ENCODE measurements at regions not wholly inside any gene's neighbourhood (a gene's known extent, or its start where the extent isn't known, plus 50 kb on each side); places are given as distances from the start of the nearest gene placed in this dataset.
"Not testable (repeated sequence)": the region's sequence is repeated elsewhere in the genome, so short reads cannot be mapped to it uniquely, and the experiment has no call there.

- DNase-seq, result no peak
Observed at GRCh38 chr3:153032891-153033290, 129.1 kb upstream of the RAP2B start.

DNA sequence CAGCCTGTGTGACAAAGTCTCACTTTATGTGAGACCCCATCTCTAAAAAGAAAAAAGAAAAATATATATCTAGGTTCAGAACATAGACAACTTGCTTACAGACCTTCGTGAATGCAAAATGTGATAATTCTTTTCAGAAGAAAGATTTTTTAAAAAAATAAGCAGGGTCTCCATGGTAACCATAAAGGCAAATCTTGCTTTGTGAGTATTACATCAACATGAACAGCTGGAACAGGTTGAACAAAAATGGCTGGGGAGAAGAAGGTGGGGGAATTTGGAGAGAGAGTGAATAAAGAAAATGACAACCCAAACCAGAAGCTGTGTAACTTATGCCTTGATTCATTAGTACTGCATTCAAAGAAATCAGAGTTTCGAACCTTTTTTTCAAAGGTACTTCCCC, 125.2 kb upstream of the RAP2B start:
- no peak for DNase-seq

DNA sequence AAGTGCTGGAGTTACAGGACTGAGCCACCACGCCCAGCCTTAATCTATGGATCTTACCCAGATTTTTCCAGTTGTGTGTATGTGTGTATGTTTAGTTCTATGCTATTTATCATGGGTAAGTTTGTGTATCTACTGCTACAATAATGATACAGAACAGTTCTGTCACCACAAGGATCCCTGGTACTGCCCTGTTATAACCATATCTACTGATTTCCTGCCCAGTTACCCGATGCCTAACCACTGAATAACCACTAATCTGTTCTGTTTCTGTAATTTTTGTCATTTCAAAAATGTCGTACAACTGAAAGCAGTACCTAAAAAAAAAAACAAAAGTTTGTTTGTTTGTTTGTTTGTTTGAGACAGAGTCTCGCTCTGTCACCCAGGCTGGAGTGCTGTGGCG, 123.7 kb upstream of the RAP2B start:
- no peak for DNase-seq

DNA sequence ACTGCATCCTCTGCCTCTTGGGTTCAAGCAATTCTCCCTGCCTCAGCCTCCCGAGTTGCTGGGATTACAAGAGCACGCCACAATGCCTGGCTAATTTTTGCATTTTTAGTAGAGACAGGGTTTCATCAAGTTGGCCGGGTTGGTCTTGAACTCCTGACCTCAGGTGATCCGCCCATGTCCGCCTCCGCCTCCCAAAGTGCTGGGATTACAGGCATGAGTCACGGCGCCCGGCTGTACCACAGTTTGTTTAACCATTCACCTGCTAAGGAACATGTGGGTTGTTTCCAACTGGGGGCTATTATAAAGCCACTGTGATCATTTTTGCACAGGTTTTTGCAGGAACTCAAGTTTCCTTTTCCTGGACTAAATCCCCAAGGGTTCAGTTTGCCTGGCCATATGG, 123.2 kb upstream of the RAP2B start:
- no peak for DNase-seq

GRCh38 chr3:153041181-153041580, 120.8 kb upstream of the RAP2B start:
- no peak for DNase-seq

DNA sequence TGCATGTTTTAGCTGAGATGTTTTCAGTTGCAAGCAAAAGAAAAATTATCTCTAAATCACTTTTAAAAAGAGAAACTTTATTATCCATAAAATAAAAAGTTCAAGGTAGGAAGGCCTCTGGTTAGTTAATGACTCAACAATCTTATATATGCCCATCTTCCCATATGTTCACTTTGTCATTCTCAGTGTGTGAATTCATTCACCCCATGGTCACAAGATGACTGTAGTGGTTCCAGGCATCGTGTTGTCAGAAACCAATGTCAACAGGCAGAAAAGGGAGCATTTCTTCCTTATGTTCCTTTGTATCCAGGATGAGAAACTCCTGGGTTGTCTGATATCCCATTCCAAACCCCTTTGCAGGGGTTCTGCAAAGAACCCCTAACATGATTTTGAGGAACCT, 119.9 kb upstream of the RAP2B start:
- DNase-seq, result no peak

DNA sequence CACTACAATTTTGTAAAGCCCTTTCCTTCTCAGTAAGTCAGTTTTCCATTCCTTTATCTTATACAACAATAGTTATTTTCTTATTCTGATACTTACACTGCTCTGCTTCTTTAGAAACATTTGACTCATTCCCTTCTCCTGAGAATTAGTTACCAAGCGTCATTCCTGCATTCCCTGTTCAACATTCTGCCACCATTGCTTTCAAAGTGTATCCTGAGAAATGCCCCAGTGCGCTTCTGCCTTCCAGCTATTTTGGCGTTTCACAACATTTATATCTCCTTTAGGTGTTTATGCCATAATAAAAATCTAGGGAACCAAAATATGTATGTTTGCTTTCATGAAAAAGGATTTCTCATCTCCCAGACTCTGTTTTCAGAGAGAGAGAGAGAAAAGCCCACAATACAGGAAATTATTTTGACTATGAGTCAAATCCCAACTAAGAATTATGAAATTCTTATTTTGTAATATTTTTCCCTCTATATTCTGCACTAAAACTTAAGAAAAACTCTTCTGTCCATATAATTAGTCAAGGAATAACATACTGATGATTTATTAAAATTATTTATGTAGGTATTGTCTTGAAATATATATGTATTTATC, 118.2 kb upstream of the RAP2B start:
- no peak for DNase-seq

GRCh38 chr3:153045150-153045549, 116.9 kb upstream of the RAP2B start:
- no peak for DNase-seq

DNA sequence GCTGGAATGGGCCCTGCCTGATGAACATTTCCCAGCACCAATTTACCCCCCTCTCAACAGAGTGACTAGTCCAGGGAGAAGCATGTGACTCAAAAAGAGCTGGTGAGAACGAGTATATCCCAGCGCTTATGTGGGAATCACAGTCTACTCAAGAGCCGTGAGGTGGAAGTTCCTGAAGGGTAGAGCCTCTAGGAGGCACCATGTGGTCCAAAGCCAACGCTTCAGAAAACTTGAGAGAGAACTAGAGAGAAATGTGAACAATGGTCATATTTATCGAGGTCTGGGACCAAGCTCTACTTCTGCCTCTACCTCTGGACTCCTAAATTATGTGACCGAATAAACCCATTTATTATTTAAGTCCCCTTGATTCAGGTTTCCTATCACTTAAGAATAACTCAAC, 111.0 kb upstream of the RAP2B start:
- DNase-seq, result no peak

GRCh38 chr3:153051427-153052095, 110.5 kb upstream of the RAP2B start:
- no peak for DNase-seq

GRCh38 chr3:153052096-153052460, 109.9 kb upstream of the RAP2B start:
- DNase-seq, result peak; percentile 5

- no peak for DNase-seq
Observed at GRCh38 chr3:153055217-153055616, 106.8 kb upstream of the RAP2B start.

- DNase-seq, result no peak
Observed at GRCh38 chr3:153055779-153056178, 106.2 kb upstream of the RAP2B start.

DNA sequence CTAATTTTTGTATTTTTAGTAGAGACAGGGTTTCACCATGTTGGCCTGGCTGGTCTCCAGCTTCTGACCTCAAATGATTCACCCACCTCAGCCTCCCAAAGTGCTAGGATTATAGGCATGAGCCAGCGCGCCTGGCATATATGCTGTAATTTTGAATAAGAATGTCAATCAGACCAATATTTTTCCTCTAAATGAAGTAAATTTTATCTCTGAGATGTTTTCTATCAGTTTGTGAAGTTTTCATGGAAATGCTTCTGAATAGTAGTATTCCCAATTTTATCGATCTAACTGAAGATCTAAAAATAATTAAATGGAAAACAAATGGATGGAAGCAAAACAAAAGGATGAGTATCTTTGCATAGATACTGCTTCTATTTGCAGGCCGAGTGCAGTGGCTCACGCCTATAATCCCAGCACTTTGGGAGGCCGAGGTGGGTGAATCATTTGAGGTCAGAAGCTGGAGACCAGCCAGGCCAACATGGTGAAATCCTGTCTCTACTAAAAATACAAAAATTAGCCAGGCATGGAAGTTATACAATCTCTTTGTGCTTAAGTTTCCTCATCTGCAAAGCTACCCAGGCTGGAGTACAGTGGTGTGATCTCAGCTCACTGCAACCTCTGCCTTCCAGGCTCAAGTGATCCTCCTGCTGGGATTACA, 103.9 kb upstream of the RAP2B start:
- not testable (repeated sequence) for DNase-seq

GRCh38 chr3:153060346-153060745, 101.7 kb upstream of the RAP2B start:
- DNase-seq, result no peak

DNA sequence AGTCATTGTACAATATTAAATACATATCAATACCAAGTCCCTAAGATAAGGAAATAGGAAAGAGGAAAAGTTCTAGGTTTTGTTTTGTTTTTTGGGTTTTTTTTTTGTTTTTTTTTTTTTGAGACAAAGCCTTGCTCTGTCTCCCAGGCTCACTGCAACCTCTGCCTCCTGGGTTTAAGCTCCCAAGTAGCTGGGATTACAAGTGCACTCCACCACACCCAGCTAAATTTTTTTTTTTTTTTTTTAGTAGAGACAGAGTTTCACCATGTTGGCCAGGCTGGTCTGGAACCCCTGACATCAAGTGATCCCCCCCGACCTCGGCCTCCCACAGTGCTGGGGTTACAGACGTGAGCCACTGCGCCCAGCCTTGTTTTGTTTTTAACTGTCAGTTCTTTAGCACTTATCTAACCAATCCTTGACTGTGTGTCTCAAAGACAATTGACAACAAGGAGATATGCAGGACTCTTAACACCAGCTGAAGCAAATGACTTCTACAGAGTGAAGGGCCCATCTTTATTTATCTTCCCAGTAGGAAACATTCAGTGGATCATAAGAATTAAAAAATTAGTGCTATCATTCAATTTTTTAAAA, 100.0 kb upstream of the RAP2B start:
- DNase-seq, result no peak

- no peak for DNase-seq
Observed at GRCh38 chr3:153063337-153063736, 98.7 kb upstream of the RAP2B start.

DNA sequence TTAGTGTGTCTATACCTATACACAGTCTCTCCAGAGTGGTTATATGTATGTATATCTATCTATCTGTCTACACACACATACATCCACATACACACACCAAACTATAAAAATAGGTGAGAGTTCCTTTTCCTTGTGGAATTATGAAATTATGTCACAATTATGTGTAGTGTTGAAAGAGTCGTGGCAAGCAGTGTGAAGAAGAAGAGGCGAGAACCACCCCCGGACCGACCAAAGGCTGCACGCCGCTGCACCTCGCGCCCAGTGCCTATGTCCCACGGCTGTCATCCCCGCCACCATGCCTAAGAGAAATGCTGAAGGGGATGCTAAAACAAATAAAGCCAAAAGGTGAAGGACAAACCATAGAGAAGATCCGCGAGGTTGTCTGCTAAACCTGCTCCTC, 95.0 kb upstream of the RAP2B start:
- no peak for DNase-seq

- no peak for DNase-seq
Observed at GRCh38 chr3:153069598-153070510, 92.2 kb upstream of the RAP2B start.

- no peak for DNase-seq
Observed at GRCh38 chr3:153070511-153070868, 91.5 kb upstream of the RAP2B start.

DNA sequence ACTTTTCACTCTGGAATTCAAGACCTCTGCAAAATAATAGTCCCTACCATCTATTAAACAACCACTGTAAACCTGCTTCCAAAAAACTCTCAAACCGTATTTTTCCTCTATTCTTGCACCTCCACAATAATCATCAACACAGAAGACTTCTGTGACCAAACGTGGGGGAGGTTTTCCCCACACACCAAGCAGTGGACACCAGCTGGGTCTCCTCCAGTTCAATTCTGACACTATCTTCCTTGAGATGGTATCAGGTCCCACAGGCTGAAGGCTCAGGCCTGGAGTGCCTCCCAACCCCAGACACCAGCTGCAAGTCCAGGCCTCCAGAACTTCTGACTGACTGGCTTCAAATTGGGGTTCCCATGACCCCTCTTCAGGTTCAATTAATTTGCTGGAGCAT, 89.6 kb upstream of the RAP2B start:
- DNase-seq, result no peak

GRCh38 chr3:153072856-153073255, 89.2 kb upstream of the RAP2B start:
- no peak for DNase-seq

- DNase-seq, result no peak
Observed at GRCh38 chr3:153073636-153074035, 88.4 kb upstream of the RAP2B start.
